Neuronal stem cell (in vitro differentiated cells): ENCODE measurements at regions not wholly inside any gene's neighbourhood (a gene's known extent, or its start where the extent isn't known, plus 50 kb on each side); places are given as distances from the start of the nearest gene placed in this dataset.
A peak's percentile ranks its signal among the peaks of the same experiment; 100 is the strongest.

Experiments used
- DNase-seq: peaks from one replicate; pipeline ENCODE4 v3.0.0-alpha.2; 2013; ENCODE audit warnings: low spot score
- H2AFZ ChIP-seq: one replicate; pipeline ENCODE4 v1.6.1; 2013; ENCODE audit warnings: mild to moderate bottlenecking, low read length, inconsistent platforms
- H2AK5ac ChIP-seq: 2 replicates; pipeline ENCODE4 v1.6.1; 2013; ENCODE audit warnings: low read depth, mild to moderate bottlenecking, inconsistent platforms, low read length, moderate library complexity, mixed read lengths
- H2BK120ac ChIP-seq: 2 replicates; pipeline ENCODE4 v1.6.1; 2013; ENCODE audit warnings: low read depth, mild to moderate bottlenecking, inconsistent platforms, low read length, moderate library complexity, mixed read lengths
- H2BK12ac ChIP-seq: one replicate; pipeline ENCODE4 v1.6.1; 2013; ENCODE audit warnings: low read length, inconsistent platforms
- H2BK15ac ChIP-seq: 2 replicates; pipeline ENCODE4 v1.6.1; 2013; ENCODE audit warnings: mild to moderate bottlenecking, low read length, inconsistent platforms, mixed read lengths
- H2BK5ac ChIP-seq: one replicate; pipeline ENCODE4 v1.6.1; 2013; ENCODE audit warnings: inconsistent platforms, mild to moderate bottlenecking, low read length, moderate library complexity
- H3K14ac ChIP-seq: one replicate; pipeline ENCODE4 v1.6.1; 2013; ENCODE audit warnings: low read length, inconsistent platforms
- H3K18ac ChIP-seq: 2 replicates; pipeline ENCODE4 v1.6.1; 2013; ENCODE audit warnings: low read length, inconsistent platforms
- H3K23ac ChIP-seq: 2 replicates; pipeline ENCODE4 v1.6.1; 2013; ENCODE audit warnings: low read depth, mild to moderate bottlenecking, mixed read lengths, low read length, inconsistent platforms; ENCODE audit not compliant: poor library complexity
- H3K27ac ChIP-seq: replicated peaks from 3 replicates; pipeline ENCODE4 v1.5.1; 2013; ENCODE audit warnings: low read length, inconsistent platforms
- H3K27me3 ChIP-seq, 3 experiments: 2 replicates each; pipeline ENCODE4 v1.6.1; 2013; ENCODE audit warnings: low read length in 3 of 3, mild to moderate bottlenecking in 2 of 3, inconsistent platforms in 1 of 3, low read depth in 1 of 3, mixed read lengths in 1 of 3, moderate library complexity in 1 of 3; ENCODE audit not compliant: control insufficient read depth in 3 of 3, insufficient read depth in 3 of 3
- H3K36me3 ChIP-seq, 2 donors: replicated peaks in 1 of 2; 2 replicates each; pipeline ENCODE4 v1.6.1; 2013; ENCODE audit warnings: low read length in 2 of 2; ENCODE audit not compliant: control insufficient read depth in 2 of 2, insufficient read depth in 2 of 2
- H3K4ac ChIP-seq: 2 replicates; pipeline ENCODE4 v1.6.1; 2013; ENCODE audit warnings: inconsistent platforms, mild to moderate bottlenecking, low read length, moderate library complexity
- H3K4me1 ChIP-seq, 2 donors: 1 replicate in 1 of 2; 2 replicates in 1 of 2; pipeline ENCODE4 v1.6.1; 2013; ENCODE audit warnings: low read length in 2 of 2, low read depth in 1 of 2; ENCODE audit not compliant: control insufficient read depth in 2 of 2, insufficient read depth in 1 of 2
- H3K4me2 ChIP-seq: one replicate; pipeline ENCODE4 v1.6.1; 2013; ENCODE audit warnings: mild to moderate bottlenecking, low read length, inconsistent platforms; ENCODE audit not compliant: insufficient read depth, poor library complexity, severe bottlenecking
- H3K4me3 ChIP-seq, 2 donors: 2 replicates each; pipeline ENCODE4 v1.5.1; 2013; ENCODE audit warnings: low read length in 2 of 2, mild to moderate bottlenecking in 2 of 2, inconsistent platforms in 1 of 2, moderate library complexity in 1 of 2
- H3K79me1 ChIP-seq: one replicate; pipeline ENCODE4 v1.6.1; 2013; ENCODE audit warnings: low read depth, mild to moderate bottlenecking, inconsistent platforms, low read length, moderate library complexity
- H3K9ac ChIP-seq: one replicate; pipeline ENCODE4 v1.6.1; 2013; ENCODE audit warnings: mild to moderate bottlenecking, low read depth, low read length, inconsistent platforms; ENCODE audit not compliant: poor library complexity
- H3K9me3 ChIP-seq, 2 donors: replicated peaks in 1 of 2; 2 replicates each; pipeline versions ENCODE3 to v1.6.1; 2013; ENCODE audit warnings: low read length in 2 of 2, mild to moderate bottlenecking in 2 of 2, inconsistent platforms in 1 of 2, low read depth in 1 of 2, mixed read lengths in 1 of 2, moderate library complexity in 1 of 2; ENCODE audit not compliant: control insufficient read depth in 2 of 2, insufficient read depth in 1 of 2
- H4K8ac ChIP-seq: one replicate; pipeline ENCODE4 v1.6.1; 2013; ENCODE audit warnings: low read depth, mild to moderate bottlenecking, inconsistent platforms, low read length, moderate library complexity
- H4K91ac ChIP-seq: one replicate; pipeline ENCODE4 v1.6.1; 2013; ENCODE audit warnings: low read length, low read depth, mild to moderate bottlenecking, inconsistent platforms; ENCODE audit not compliant: poor library complexity
- WGBS, 2 donors: extraction: QIAGEN DNeasy Blood & Tissue Kit; methylation state at CpG; one replicate each; pipeline ENCODE4 v1.1.7; 2013; ENCODE audit warnings: missing lambda C conversion rate in 2 of 2, mixed read lengths in 1 of 2; ENCODE audit not compliant: insufficient read length in 2 of 2, insufficient replicate concordance in 1 of 2; ENCODE audit errors: extremely low coverage in 2 of 2; 5-methylcytosine and 5-hydroxymethylcytosine counted together

DNA sequence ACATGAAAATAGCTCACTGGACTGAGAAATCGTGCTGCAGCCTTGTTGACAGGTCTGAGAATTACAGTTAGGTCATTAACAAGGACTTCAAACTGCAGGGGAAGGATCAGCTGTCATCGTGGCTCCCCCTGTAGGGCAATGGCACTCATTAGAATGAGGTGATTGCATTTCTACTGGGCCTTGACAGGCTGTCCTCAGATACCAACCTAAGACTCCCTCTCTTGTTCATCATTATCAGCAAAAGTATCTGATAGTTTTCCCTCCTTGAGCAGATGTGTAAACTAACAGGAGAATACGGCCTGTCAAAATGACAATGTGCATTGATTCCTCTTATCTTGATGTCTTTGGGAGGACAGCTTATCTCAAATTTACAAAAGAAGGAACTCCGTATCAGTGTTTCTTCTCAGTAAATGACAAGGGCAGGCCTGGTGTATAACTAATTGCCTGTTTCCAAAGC lies 648.5 kb upstream of the LRRN3 start:
- H3K14ac ChIP-seq: no peak overlapping the region

DNA sequence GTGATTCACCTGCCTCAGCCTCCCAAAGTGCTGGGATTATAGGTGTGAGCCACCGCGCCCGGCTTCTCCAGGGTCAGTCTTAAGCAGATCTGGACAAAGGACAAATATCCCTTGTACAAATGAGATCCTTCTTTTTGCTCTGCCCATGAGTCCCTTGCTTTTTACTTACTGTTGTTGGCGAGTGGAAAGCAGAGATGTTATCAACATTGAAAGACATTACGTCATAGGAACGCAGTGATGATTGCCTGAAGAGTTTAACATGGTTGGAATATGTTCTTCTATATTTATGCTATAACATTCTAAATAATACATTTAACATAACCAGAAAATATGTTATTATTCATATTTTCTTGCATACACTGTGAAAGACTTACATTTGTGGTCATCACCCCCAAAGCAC lies 644.3 kb upstream of the LRRN3 start:
- Histone ChIP-seq H3K27me3 (no peaks in the 10 kb centered on the region), H3K14ac (no peak overlapping the region), H2BK15ac (no peak overlapping the region), H3K27ac (no peak overlapping the region), H4K8ac (no peak overlapping the region), H3K9me3 (no peaks in the 10 kb centered on the region), H3K9ac (no peak overlapping the region), H3K4me3 (no peak overlapping the region), H3K79me1 (no peaks in the 10 kb centered on the region), H2BK120ac (no peak overlapping the region), H3K36me3 (no peaks in the 10 kb centered on the region), H2AFZ (no peak overlapping the region), H2AK5ac (no peak overlapping the region), H3K4me2 (no peak overlapping the region), H3K23ac (no peak overlapping the region), H3K18ac (no peak overlapping the region), H2BK5ac (no peak overlapping the region), H3K4ac (no peak overlapping the region), H3K4me1 (peaks cover 0 to 6% of the 10 kb centered on the region in 2 donors), H4K91ac (no peak overlapping the region), H2BK12ac (no peak overlapping the region)
- no peak for DNase-seq
- WGBS, 2 donors: no CpG with 5 or more reads among the region's 6 CpGs

More for the DNA sequence above, 648.5 kb upstream of the LRRN3 start:
- Histone ChIP-seq H3K23ac (no peak overlapping the region), H3K4me2 (no peak overlapping the region), H4K8ac (peak overlapping the region; percentile 48), H2BK5ac (no peak overlapping the region), H2BK12ac (no peak overlapping the region), H4K91ac (no peak overlapping the region), H3K27ac (no peak overlapping the region), H3K27me3 (no peaks in the 10 kb centered on the region), H2BK15ac (no peak overlapping the region), H3K4me3 (no peak overlapping the region), H3K36me3 (no peaks in the 10 kb centered on the region), H3K79me1 (no peaks in the 10 kb centered on the region), H2BK120ac (no peak overlapping the region), H3K9ac (no peak overlapping the region), H3K4me1 (no peaks in the 10 kb centered on the region), H3K18ac (no peak overlapping the region), H3K4ac (no peak overlapping the region), H2AK5ac (no peak overlapping the region), H3K9me3 (no peaks in the 10 kb centered on the region), H2AFZ (peak overlapping the region; percentile 21)
- peak; percentile 21 for DNase-seq
- WGBS, 2 donors: no CpG with 5 or more reads among the region's 4 CpGs

DNA sequence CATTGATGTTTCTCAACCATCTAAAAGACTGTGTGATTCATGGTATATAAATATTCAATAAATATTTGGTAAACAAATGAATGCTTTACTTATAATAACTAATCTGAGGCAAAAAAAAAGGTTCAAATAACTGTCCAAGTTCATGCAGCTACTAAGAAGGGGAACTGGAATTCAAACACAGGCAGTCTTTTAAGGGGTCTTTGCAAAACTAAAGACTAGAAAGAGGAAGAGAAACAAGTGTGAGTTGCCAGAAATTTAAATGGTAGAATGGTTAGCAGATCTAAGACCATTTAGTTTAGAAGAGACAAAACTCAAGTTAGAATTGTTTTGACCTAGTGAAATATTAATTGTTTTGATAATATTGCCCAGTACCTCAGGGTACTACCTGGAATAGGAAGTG lies 642.0 kb upstream of the LRRN3 start:
- Histone ChIP-seq H3K36me3 (no peaks in the 10 kb centered on the region), H4K91ac (no peak overlapping the region), H3K9me3 (no peaks in the 10 kb centered on the region), H3K4me2 (no peak overlapping the region), H2BK12ac (no peak overlapping the region), H2BK15ac (no peak overlapping the region), H3K27me3 (no peaks in the 10 kb centered on the region), H3K79me1 (no peaks in the 10 kb centered on the region), H3K4ac (no peak overlapping the region), H3K4me1 (peaks cover 0 to 6% of the 10 kb centered on the region in 2 donors), H3K27ac (no peak overlapping the region), H2AFZ (peak overlapping the region; percentile 38), H2AK5ac (no peak overlapping the region), H3K18ac (no peak overlapping the region), H3K4me3 (no peak overlapping the region), H2BK5ac (no peak overlapping the region), H4K8ac (no peak overlapping the region), H3K9ac (no peak overlapping the region), H3K14ac (no peak overlapping the region), H3K23ac (no peak overlapping the region), H2BK120ac (no peak overlapping the region)
- DNase-seq: no peak

DNA sequence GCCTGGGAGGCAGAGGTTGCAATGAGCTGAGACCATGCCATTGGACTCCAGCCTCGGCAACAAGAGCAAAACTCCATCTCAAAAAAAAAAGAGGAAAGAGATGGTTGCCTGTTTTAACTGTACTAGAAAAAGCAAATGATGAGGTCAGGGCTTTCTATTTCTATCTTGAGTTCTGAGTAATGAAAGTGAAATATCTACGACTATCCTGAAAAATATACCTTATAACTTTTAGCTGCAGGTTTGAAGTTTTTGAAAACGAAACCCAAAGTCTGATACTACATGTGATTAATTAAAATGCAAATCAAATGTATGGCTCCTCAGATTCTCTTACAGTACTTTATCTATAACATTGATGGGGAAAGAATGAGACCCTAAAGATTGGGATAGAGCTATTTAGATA lies 636.2 kb upstream of the LRRN3 start:
- no peak overlapping the region for H2BK12ac ChIP-seq
- H3K79me1 ChIP-seq: no peaks in the 10 kb centered on the region
- no peaks in the 10 kb centered on the region for H3K27me3 ChIP-seq
- no peak overlapping the region for H3K14ac ChIP-seq
- H2BK120ac ChIP-seq: no peak overlapping the region
- H3K9me3 ChIP-seq: no peaks in the 10 kb centered on the region
- H2BK15ac ChIP-seq: no peak overlapping the region
- no peak overlapping the region for H2AK5ac ChIP-seq
- H2BK5ac ChIP-seq: no peak overlapping the region
- no peak overlapping the region for H3K4me2 ChIP-seq
- no peak overlapping the region for H4K8ac ChIP-seq
- WGBS, 2 donors: no CpG with 5 or more reads among the region's 3 CpGs
- H3K9ac ChIP-seq: no peak overlapping the region
- H3K27ac ChIP-seq: no peak overlapping the region
- H3K23ac ChIP-seq: no peak overlapping the region
- no peak overlapping the region for H3K4ac ChIP-seq
- DNase-seq: no peak
- no peak overlapping the region for H3K18ac ChIP-seq
- no peak overlapping the region for H2AFZ ChIP-seq
- H4K91ac ChIP-seq: no peak overlapping the region
- H3K4me3 ChIP-seq: no peak overlapping the region
- H3K4me1 ChIP-seq: no peaks in the 10 kb centered on the region
- no peaks in the 10 kb centered on the region for H3K36me3 ChIP-seq
